ENCODE measurements at regions not wholly inside any gene's neighbourhood (a gene's known extent, or its start where the extent isn't known, plus 50 kb on each side); places are given as distances from the start of the nearest gene placed in this dataset.

DNA sequence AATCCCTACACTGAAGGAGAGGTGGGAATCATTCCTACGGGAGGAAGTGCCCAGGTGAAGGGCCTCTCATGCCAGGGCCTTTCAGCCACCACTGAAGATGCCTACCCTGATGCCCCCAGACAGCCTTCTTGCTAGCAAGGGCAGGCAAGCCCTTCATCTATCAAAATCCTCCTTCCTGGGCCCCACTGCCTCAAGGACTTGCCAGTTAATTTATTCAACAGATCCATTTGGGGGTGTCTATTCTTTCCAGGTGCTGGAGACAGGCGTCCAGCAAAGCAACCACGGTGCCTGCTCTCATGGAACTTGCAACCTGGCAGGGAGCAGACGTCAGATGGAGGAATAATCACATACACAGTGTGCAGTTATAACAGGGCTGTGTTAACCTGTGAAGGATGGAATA, 95.5 kb downstream of the GYPC start:
- Histone ChIP-seq H3K27me3 (ENCODE audit: insufficient read depth, poor library complexity, severe bottlenecking) (no peaks in the 10 kb centered on the region), H3K4me3 (replicated peaks; ENCODE audit: insufficient read depth, low read length) (no peak overlapping the region), H3K27ac (replicated peaks) (no peak overlapping the region)
- TF ChIP-seq, protein P1, sequence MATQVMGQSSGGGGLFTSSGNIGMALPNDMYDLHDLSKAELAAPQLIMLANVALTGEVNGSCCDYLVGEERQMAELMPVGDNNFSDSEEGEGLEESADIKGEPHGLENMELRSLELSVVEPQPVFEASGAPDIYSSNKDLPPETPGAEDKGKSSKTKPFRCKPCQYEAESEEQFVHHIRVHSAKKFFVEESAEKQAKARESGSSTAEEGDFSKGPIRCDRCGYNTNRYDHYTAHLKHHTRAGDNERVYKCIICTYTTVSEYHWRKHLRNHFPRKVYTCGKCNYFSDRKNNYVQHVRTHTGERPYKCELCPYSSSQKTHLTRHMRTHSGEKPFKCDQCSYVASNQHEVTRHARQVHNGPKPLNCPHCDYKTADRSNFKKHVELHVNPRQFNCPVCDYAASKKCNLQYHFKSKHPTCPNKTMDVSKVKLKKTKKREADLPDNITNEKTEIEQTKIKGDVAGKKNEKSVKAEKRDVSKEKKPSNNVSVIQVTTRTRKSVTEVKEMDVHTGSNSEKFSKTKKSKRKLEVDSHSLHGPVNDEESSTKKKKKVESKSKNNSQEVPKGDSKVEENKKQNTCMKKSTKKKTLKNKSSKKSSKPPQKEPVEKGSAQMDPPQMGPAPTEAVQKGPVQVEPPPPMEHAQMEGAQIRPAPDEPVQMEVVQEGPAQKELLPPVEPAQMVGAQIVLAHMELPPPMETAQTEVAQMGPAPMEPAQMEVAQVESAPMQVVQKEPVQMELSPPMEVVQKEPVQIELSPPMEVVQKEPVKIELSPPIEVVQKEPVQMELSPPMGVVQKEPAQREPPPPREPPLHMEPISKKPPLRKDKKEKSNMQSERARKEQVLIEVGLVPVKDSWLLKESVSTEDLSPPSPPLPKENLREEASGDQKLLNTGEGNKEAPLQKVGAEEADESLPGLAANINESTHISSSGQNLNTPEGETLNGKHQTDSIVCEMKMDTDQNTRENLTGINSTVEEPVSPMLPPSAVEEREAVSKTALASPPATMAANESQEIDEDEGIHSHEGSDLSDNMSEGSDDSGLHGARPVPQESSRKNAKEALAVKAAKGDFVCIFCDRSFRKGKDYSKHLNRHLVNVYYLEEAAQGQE (IDR thresholded peaks at IDR 0.05; ENCODE audit: insufficient replicate concordance, low read depth): no peak
- no peak for TF ChIP-seq POLR2AphosphoS5 (IDR thresholded peaks at IDR 0.05; ENCODE audit: low read depth)
- TF ChIP-seq SPI1 (IDR thresholded peaks at IDR 0.05; ENCODE audit: borderline replicate concordance, low read depth): no peak
- TF ChIP-seq, protein P2, sequence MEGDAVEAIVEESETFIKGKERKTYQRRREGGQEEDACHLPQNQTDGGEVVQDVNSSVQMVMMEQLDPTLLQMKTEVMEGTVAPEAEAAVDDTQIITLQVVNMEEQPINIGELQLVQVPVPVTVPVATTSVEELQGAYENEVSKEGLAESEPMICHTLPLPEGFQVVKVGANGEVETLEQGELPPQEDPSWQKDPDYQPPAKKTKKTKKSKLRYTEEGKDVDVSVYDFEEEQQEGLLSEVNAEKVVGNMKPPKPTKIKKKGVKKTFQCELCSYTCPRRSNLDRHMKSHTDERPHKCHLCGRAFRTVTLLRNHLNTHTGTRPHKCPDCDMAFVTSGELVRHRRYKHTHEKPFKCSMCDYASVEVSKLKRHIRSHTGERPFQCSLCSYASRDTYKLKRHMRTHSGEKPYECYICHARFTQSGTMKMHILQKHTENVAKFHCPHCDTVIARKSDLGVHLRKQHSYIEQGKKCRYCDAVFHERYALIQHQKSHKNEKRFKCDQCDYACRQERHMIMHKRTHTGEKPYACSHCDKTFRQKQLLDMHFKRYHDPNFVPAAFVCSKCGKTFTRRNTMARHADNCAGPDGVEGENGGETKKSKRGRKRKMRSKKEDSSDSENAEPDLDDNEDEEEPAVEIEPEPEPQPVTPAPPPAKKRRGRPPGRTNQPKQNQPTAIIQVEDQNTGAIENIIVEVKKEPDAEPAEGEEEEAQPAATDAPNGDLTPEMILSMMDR (IDR thresholded peaks at IDR 0.05; ENCODE audit: insufficient read depth, low read length): no peak
- TF ChIP-seq GABPA (IDR thresholded peaks at IDR 0.05; ENCODE audit: low read depth): no peak
- DNase-seq (ENCODE audit: low read depth in 1 of 2, low spot score in 1 of 2): no peak

DNA sequence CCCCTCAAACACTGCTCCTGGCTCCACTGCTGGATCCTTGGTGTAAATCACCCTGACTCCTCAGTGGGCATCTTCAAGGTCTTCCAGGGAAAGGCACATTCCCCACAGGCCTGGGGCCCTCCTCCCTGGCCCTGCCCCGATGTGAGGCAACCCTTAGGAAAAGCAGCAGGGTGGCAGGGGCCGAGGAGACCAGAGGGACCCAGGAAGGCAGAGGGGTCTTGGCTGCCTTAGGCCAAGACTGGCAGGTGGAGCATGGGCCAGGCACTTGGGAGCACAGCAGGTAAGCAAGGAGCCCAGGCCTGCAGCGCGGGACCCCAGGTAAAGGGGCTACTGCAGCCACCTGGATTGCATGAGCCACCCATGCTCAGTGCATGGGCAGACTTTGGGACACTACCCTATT, 96.9 kb downstream of the GYPC start:
- no peak for DNase-seq (ENCODE audit: low read depth in 1 of 2, low spot score in 1 of 2)
- no peak overlapping the region for H3K27ac ChIP-seq (replicated peaks)
- H3K27me3 ChIP-seq (ENCODE audit: insufficient read depth, poor library complexity, severe bottlenecking): no peaks in the 10 kb centered on the region
- TF ChIP-seq, protein P2 (IDR thresholded peaks at IDR 0.05; ENCODE audit: insufficient read depth, low read length): no peak
- no peak for TF ChIP-seq POLR2AphosphoS5 (IDR thresholded peaks at IDR 0.05; ENCODE audit: low read depth)
- TF ChIP-seq, protein P1 (IDR thresholded peaks at IDR 0.05; ENCODE audit: insufficient replicate concordance, low read depth): no peak
- TF ChIP-seq SPI1 (IDR thresholded peaks at IDR 0.05; ENCODE audit: borderline replicate concordance, low read depth): no peak
- TF ChIP-seq GABPA (IDR thresholded peaks at IDR 0.05; ENCODE audit: low read depth): no peak
- no peak overlapping the region for H3K4me3 ChIP-seq (replicated peaks; ENCODE audit: insufficient read depth, low read length)

DNA sequence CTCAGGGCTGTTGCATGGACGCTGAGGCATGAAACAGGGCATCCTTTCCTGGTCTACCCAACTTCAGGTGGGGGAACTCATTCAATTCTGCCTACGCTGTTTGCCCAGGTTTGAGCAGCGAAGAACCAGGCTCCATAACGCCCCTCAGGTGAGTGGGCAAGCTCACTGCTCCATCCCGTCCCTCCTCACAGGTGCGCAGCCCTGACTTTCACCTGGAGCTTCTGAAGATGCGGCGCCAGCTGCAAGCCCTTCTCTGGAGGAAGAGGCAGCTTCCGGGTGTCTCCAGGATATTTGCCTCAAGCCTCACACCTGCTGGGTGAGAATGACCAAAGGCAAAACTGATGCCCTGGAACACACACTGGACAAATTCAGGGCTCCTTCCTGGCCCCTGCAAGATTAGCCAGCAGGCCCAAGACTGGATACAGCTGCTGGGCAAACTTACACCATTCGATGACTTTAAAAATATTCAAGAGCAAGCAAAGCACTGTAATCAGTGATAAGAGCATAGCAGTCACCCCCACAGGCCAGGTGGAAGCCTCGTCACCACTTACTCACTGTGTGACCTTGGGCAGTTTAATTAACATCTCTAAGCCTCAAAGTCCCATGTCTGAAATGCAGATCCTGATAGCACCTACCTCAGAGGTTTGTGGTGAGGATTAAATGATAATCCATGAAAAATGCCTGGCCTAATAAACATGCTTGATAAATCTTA, 97.7 kb downstream of the GYPC start:
- Histone ChIP-seq H3K27me3 (ENCODE audit: insufficient read depth, poor library complexity, severe bottlenecking) (no peaks in the 10 kb centered on the region), H3K4me3 (replicated peaks; ENCODE audit: insufficient read depth, low read length) (no peak overlapping the region), H3K27ac (replicated peaks) (no peak overlapping the region)
- TF ChIP-seq, protein P2 (IDR thresholded peaks at IDR 0.05; ENCODE audit: insufficient read depth, low read length): no peak
- TF ChIP-seq, protein P1 (IDR thresholded peaks at IDR 0.05; ENCODE audit: insufficient replicate concordance, low read depth): no peak
- TF ChIP-seq GABPA (IDR thresholded peaks at IDR 0.05; ENCODE audit: low read depth): no peak
- no peak for TF ChIP-seq SPI1 (IDR thresholded peaks at IDR 0.05; ENCODE audit: borderline replicate concordance, low read depth)
- TF ChIP-seq POLR2AphosphoS5 (IDR thresholded peaks at IDR 0.05; ENCODE audit: low read depth): no peak
- no peak for DNase-seq (ENCODE audit: low read depth in 1 of 2, low spot score in 1 of 2)
